HG03103 (cell line): ENCODE measurements at regions not wholly inside any gene's neighbourhood (a gene's known extent, or its start where the extent isn't known, plus 50 kb on each side); places are given as distances from the start of the nearest gene placed in this dataset.
"Not testable (repeated sequence)": the region's sequence is repeated elsewhere in the genome, so short reads cannot be mapped to it uniquely, and the experiment has no call there.

ENCODE experiments used
- ATAC-seq: cut with Tn5 transposase; IDR thresholded peaks from one replicate; pipeline ENCODE4 v1.9.1; 2021; ENCODE audit warnings: low read depth; ENCODE audit not compliant: unreplicated experiment

GRCh38 chr6:82781620-82782204, 283.9 kb downstream of the UBE3D start:
- ATAC-seq = no peak

GRCh38 chr6:82783587-82784236, 281.9 kb downstream of the UBE3D start:
- ATAC-seq = no peak

GRCh38 chr6:82785206-82785605, 280.4 kb downstream of the UBE3D start:
- no peak for ATAC-seq

- no peak for ATAC-seq
These were observed 279.4 kb downstream of the UBE3D start for GRCh38 chr6:82786248-82786647.

- no peak for ATAC-seq
These were observed 269.7 kb downstream of the UBE3D start for GRCh38 chr6:82795940-82796339.

GRCh38 chr6:82801083-82801482, 264.6 kb downstream of the UBE3D start:
- no peak for ATAC-seq

- not testable (repeated sequence) for ATAC-seq
These were observed 249.4 kb downstream of the UBE3D start for GRCh38 chr6:82816243-82816642.

GRCh38 chr6:82818727-82819126, 246.9 kb downstream of the UBE3D start:
- no peak for ATAC-seq

GRCh38 chr6:82823361-82823760, 242.3 kb downstream of the UBE3D start:
- no peak for ATAC-seq

- ATAC-seq = no peak
These were observed 232.8 kb downstream of the UBE3D start for GRCh38 chr6:82832811-82833210.

GRCh38 chr6:82833481-82833880, 232.2 kb downstream of the UBE3D start:
- ATAC-seq = no peak

GRCh38 chr6:82836022-82836575, 229.5 kb downstream of the UBE3D start:
- ATAC-seq = no peak

- ATAC-seq = no peak
These were observed 225.1 kb downstream of the UBE3D start for GRCh38 chr6:82840571-82840970.

GRCh38 chr6:82841309-82841708, 224.3 kb downstream of the UBE3D start:
- ATAC-seq = no peak
